MCF 10A (cell line): ENCODE measurements at regions not wholly inside any gene's neighbourhood (a gene's known extent, or its start where the extent isn't known, plus 50 kb on each side); places are given as distances from the start of the nearest gene placed in this dataset.

Source experiments
- BruUV-seq: library from RNA; stranded (reverse); fragments of 400-500 nt; replicated peaks from 2 replicates; lab custom pipeline; 2021; lab: Mats Ljungman, UMichigan
- CTCF ChIA-PET: fragments of 300-600 bp; sonication (Branson Sonifier 250); formaldehyde crosslinking; extraction: SDS; loops from one replicate; lab custom pipeline; 2021; ENCODE audit warnings: antibody characterized with exemption, inconsistent platforms; lab: Yijun Ruan, JAX
- POLR2A ChIA-PET: fragments of 300-600, 350-650 bp; sonication (Branson Sonifier 250); formaldehyde crosslinking; extraction: SDS; loops from one replicate; lab custom pipeline; 2020; ENCODE audit warnings: antibody characterized with exemption, inconsistent platforms; lab: Yijun Ruan, JAX
- DNase-seq: peaks from one replicate; pipeline ENCODE4 v3.0.0-alpha.2; 2018; ENCODE audit not compliant: unreplicated experiment
- H3K27ac Mint-ChIP-seq: one replicate; pipeline ENCODE4 v1.8.0; 2022; ENCODE audit warnings: mild to moderate bottlenecking, low read depth, mixed read lengths; ENCODE audit not compliant: unreplicated experiment
- H3K27me3 Mint-ChIP-seq: one replicate; pipeline ENCODE4 v1.8.0; 2022; ENCODE audit warnings: mixed read lengths; ENCODE audit not compliant: insufficient read depth, unreplicated experiment
- H3K36me3 Mint-ChIP-seq: one replicate; pipeline ENCODE4 v1.8.0; 2022; ENCODE audit warnings: mild to moderate bottlenecking, moderate library complexity, mixed read lengths; ENCODE audit not compliant: insufficient read depth, unreplicated experiment
- H3K4me1 Mint-ChIP-seq: one replicate; pipeline ENCODE4 v1.8.0; 2022; ENCODE audit warnings: mixed read lengths; ENCODE audit not compliant: insufficient read depth, unreplicated experiment
- H3K4me3 Mint-ChIP-seq: one replicate; pipeline ENCODE4 v1.8.0; 2022; ENCODE audit warnings: mild to moderate bottlenecking, moderate library complexity, mixed read lengths; ENCODE audit not compliant: unreplicated experiment
- H3K9me3 Mint-ChIP-seq: one replicate; pipeline ENCODE4 v1.8.0; 2022; ENCODE audit warnings: mixed read lengths; ENCODE audit not compliant: unreplicated experiment
- CTCF ChIP-seq: fragments of 200-600 bp; IDR thresholded peaks from one replicate; pipeline ENCODE4 v1.8.0; 2022; ENCODE audit warnings: antibody characterized with exemption, mild to moderate bottlenecking; ENCODE audit not compliant: unreplicated experiment
- intact Hi-C: fragments of 100-400 bp; cut with micrococcal nuclease; formaldehyde crosslinking; loops from 2 replicates; pipeline ENCODE4 v1.14.1; 2022

GRCh38 chr15:53448232-53449015 is 311.0 kb downstream of the WDR72 start:
- intact Hi-C loops, result no loop called here
- no peak for TF ChIP-seq CTCF
- H3K4me1 Mint-ChIP-seq, result no peaks in the 10 kb centered on the region
- no peaks in the 10 kb centered on the region for H3K9me3 Mint-ChIP-seq
- ChIA-PET CTCF (interaction anchor here (0.6 kb wide), 2 partner anchors 13 to 16 kb away, joined by 3 to 4 read pairs; no protein-coding TSS in a partner anchor), POLR2A (interaction anchor here (0.7 kb wide), 1 partner anchor 164 kb away, joined by 3 read pairs; no protein-coding TSS in a partner anchor)
- no TSS peak for BruUV-seq
- no peaks in the 10 kb centered on the region for H3K36me3 Mint-ChIP-seq
- DNase-seq, result no peak
- H3K4me3 Mint-ChIP-seq, result no peak overlapping the region
- no peak overlapping the region for H3K27ac Mint-ChIP-seq
- H3K27me3 Mint-ChIP-seq, result no peaks in the 10 kb centered on the region

GRCh38 chr15:53447742-53448141 is 311.7 kb downstream of the WDR72 start:
- ChIA-PET POLR2A (no interaction called here), CTCF (no interaction called here)
- no peak for TF ChIP-seq CTCF
- intact Hi-C loops, result no loop called here
- H3K4me3 Mint-ChIP-seq, result no peak overlapping the region
- H3K4me1 Mint-ChIP-seq, result no peaks in the 10 kb centered on the region
- H3K9me3 Mint-ChIP-seq, result no peaks in the 10 kb centered on the region
- no TSS peak for BruUV-seq
- H3K27me3 Mint-ChIP-seq, result no peaks in the 10 kb centered on the region
- no peak for DNase-seq
- no peaks in the 10 kb centered on the region for H3K36me3 Mint-ChIP-seq
- no peak overlapping the region for H3K27ac Mint-ChIP-seq

GRCh38 chr15:53447053-53447574 is 312.3 kb downstream of the WDR72 start:
- DNase-seq, result no peak
- Mint-ChIP-seq H3K27me3 (no peaks in the 10 kb centered on the region), H3K4me1 (no peaks in the 10 kb centered on the region), H3K36me3 (no peaks in the 10 kb centered on the region), H3K27ac (no peak overlapping the region), H3K4me3 (no peak overlapping the region), H3K9me3 (peaks cover 5% of the 10 kb centered on the region)
- intact Hi-C loops, result no loop called here
- TF ChIP-seq CTCF, result no peak
- no TSS peak for BruUV-seq
- ChIA-PET POLR2A (interaction anchor here (0.7 kb wide), 1 partner anchor 615 kb away, joined by 3 read pairs; no protein-coding TSS in a partner anchor), CTCF (interaction anchor here (0.7 kb wide), 1 partner anchor 30 kb away, joined by 3 read pairs; no protein-coding TSS in a partner anchor)

GRCh38 chr15:53446376-53446775 is 313.1 kb downstream of the WDR72 start:
- DNase-seq, result no peak
- intact Hi-C loops, result no loop called here
- Mint-ChIP-seq H3K27ac (no peak overlapping the region), H3K4me3 (no peak overlapping the region), H3K36me3 (no peaks in the 10 kb centered on the region), H3K27me3 (no peaks in the 10 kb centered on the region), H3K9me3 (peaks cover 8% of the 10 kb centered on the region), H3K4me1 (no peaks in the 10 kb centered on the region)
- POLR2A ChIA-PET, result interaction anchor here (0.7 kb wide), 1 partner anchor 614 kb away, joined by 3 read pairs; no protein-coding TSS in a partner anchor
- TF ChIP-seq CTCF, result no peak
- BruUV-seq, result no TSS peak
- CTCF ChIA-PET, result interaction anchor here (0.7 kb wide), 1 partner anchor 30 kb away, joined by 3 read pairs; no protein-coding TSS in a partner anchor
